ENCODE measurements at regions not wholly inside any gene's neighbourhood (a gene's known extent, or its start where the extent isn't known, plus 50 kb on each side); places are given as distances from the start of the nearest gene placed in this dataset.

- TF ChIP-seq CTCF (IDR thresholded peaks at IDR 0.05) (no peak), POLR2A (IDR thresholded peaks at IDR 0.05) (no peak), POLR2AphosphoS5 (IDR thresholded peaks at IDR 0.05) (no peak)
Observed at GRCh38 chr15:97688886-97689285, 271.6 kb upstream of the ARRDC4 start.

Data from prostate gland (tissue), 2 donors.